Testis (tissue), 2 donors: ENCODE measurements at regions not wholly inside any gene's neighbourhood (a gene's known extent, or its start where the extent isn't known, plus 50 kb on each side); places are given as distances from the start of the nearest gene placed in this dataset.

ENCODE experiments used
- POLR2A ChIP-seq: fragments of 450-650 bp; IDR thresholded peaks from one replicate; pipeline ENCODE4 v1.6.1; 2017; ENCODE audit warnings: antibody characterized with exemption, mild to moderate bottlenecking, moderate library complexity
- TF ChIP-seq, protein P1 (sequence below), 3 experiments: fragments of 450-650 bp in 2 of 3; fragments of 200-600 bp in 1 of 3; sonication (generic) in 1 of 3; IDR thresholded peaks; one replicate each; pipeline ENCODE4 v1.5.1; 2016 to 2019; ENCODE audit warnings: antibody characterized with exemption in 3 of 3, mild to moderate bottlenecking in 2 of 3, moderate library complexity in 1 of 3

- TF ChIP-seq POLR2A = no peak
- TF ChIP-seq, protein P1, sequence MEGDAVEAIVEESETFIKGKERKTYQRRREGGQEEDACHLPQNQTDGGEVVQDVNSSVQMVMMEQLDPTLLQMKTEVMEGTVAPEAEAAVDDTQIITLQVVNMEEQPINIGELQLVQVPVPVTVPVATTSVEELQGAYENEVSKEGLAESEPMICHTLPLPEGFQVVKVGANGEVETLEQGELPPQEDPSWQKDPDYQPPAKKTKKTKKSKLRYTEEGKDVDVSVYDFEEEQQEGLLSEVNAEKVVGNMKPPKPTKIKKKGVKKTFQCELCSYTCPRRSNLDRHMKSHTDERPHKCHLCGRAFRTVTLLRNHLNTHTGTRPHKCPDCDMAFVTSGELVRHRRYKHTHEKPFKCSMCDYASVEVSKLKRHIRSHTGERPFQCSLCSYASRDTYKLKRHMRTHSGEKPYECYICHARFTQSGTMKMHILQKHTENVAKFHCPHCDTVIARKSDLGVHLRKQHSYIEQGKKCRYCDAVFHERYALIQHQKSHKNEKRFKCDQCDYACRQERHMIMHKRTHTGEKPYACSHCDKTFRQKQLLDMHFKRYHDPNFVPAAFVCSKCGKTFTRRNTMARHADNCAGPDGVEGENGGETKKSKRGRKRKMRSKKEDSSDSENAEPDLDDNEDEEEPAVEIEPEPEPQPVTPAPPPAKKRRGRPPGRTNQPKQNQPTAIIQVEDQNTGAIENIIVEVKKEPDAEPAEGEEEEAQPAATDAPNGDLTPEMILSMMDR (IDR thresholded peaks at IDR 0.05) = no peak
Measured at GRCh38 chr7:1360521-1360971, 98.7 kb downstream of the MICALL2 start.
